IMR-90 (cell line): ENCODE measurements at regions not wholly inside any gene's neighbourhood (a gene's known extent, or its start where the extent isn't known, plus 50 kb on each side); places are given as distances from the start of the nearest gene placed in this dataset.

Experiments used
- ATAC-seq: fragments of 200-7000 bp; cut with Tn5 transposase; 2 replicates; pipeline ENCODE4 v1.9.1; 2020; ENCODE audit warnings: low read depth, mild to moderate bottlenecking, moderate library complexity
- BruUV-seq: library from RNA; stranded (reverse); fragments of 400-500 nt; replicated peaks from 2 replicates; lab custom pipeline; 2021; lab: Mats Ljungman, UMichigan
- CTCF ChIA-PET: fragments of 300-600 bp; formaldehyde crosslinking; extraction: SDS; loops from one replicate; lab custom pipeline; 2021; ENCODE audit warnings: antibody characterized with exemption; lab: Yijun Ruan, JAX
- POLR2A ChIA-PET: fragments of 300-600 bp; sonication (Branson Sonifier 250); formaldehyde crosslinking; loops from one replicate; lab custom pipeline; 2022; ENCODE audit warnings: antibody characterized with exemption; ENCODE audit not compliant: unreplicated experiment; lab: Charles Lee
- DNase-seq: peaks from one replicate; pipeline ENCODE4 v3.0.0; 2013
- H2AFZ ChIP-seq: replicated peaks from 2 replicates; pipeline ENCODE3; 2013; ENCODE audit warnings: low read length, mild to moderate bottlenecking; ENCODE audit not compliant: poor library complexity
- H2AK5ac ChIP-seq: 2 replicates; pipeline ENCODE4 v1.6.1; 2013; ENCODE audit warnings: low read depth, low read length, inconsistent platforms
- H2AK9ac ChIP-seq: replicated peaks from 2 replicates; pipeline ENCODE3; 2013; ENCODE audit warnings: mild to moderate bottlenecking, low read depth, low read length, moderate library complexity; ENCODE audit not compliant: poor library complexity
- H2BK120ac ChIP-seq: 2 replicates; pipeline ENCODE4 v1.6.1; 2013; ENCODE audit warnings: low read depth, low read length, inconsistent platforms
- H2BK15ac ChIP-seq: 3 replicates; pipeline ENCODE4 v1.6.1; 2013; ENCODE audit warnings: low read depth, low read length, inconsistent platforms
- H2BK20ac ChIP-seq: 2 replicates; pipeline ENCODE4 v1.6.1; 2013; ENCODE audit warnings: low read depth, mild to moderate bottlenecking, inconsistent platforms, low read length, moderate library complexity
- H2BK5ac ChIP-seq: 2 replicates; pipeline ENCODE4 v1.6.1; 2013; ENCODE audit warnings: mild to moderate bottlenecking, low read depth, low read length, inconsistent platforms; ENCODE audit not compliant: poor library complexity, severe bottlenecking
- H3K14ac ChIP-seq: replicated peaks from 2 replicates; pipeline ENCODE4 v1.6.1; 2013; ENCODE audit warnings: low read depth, low read length, inconsistent platforms
- H3K18ac ChIP-seq: 2 replicates; pipeline ENCODE4 v1.6.1; 2013; ENCODE audit warnings: low read depth, low read length, control low read depth
- H3K23ac ChIP-seq: 2 replicates; pipeline ENCODE4 v1.6.1; 2013; ENCODE audit warnings: low read depth, low read length, inconsistent platforms
- H3K27ac ChIP-seq: 2 replicates; pipeline ENCODE4 v1.5.1; 2013; ENCODE audit warnings: mild to moderate bottlenecking, control low read depth, low read length; ENCODE audit not compliant: insufficient read depth
- H3K27me3 ChIP-seq: 2 replicates; pipeline ENCODE4 v1.6.1; 2013; ENCODE audit warnings: low read length; ENCODE audit not compliant: control insufficient read depth, insufficient read depth
- H3K36me3 ChIP-seq: 2 replicates; pipeline ENCODE4 v1.6.1; 2013; ENCODE audit warnings: low read length, mixed read lengths; ENCODE audit not compliant: control insufficient read depth, insufficient read depth
- H3K4ac ChIP-seq: 2 replicates; pipeline ENCODE4 v1.6.1; 2013; ENCODE audit warnings: low read depth, low read length, inconsistent platforms
- H3K4me1 ChIP-seq: 2 replicates; pipeline ENCODE4 v1.6.1; 2013; ENCODE audit warnings: low read length, mixed read lengths; ENCODE audit not compliant: control insufficient read depth, insufficient read depth
- H3K4me2 ChIP-seq: 2 replicates; pipeline ENCODE4 v1.6.1; 2013; ENCODE audit warnings: low read depth, mild to moderate bottlenecking, control low read depth, low read length, moderate library complexity
- H3K4me3 ChIP-seq: 2 replicates; pipeline ENCODE4 v1.5.1; 2013; ENCODE audit warnings: low read depth, mild to moderate bottlenecking, control low read depth, low read length, moderate library complexity; ENCODE audit not compliant: insufficient read depth
- H3K56ac ChIP-seq: 2 replicates; pipeline ENCODE4 v1.6.1; 2013; ENCODE audit warnings: low read length, inconsistent platforms; ENCODE audit not compliant: insufficient read depth; ENCODE audit errors: extremely low read depth
- H3K79me1 ChIP-seq, 2 experiments: 2 replicates each; pipeline ENCODE4 v1.6.1; 2013; ENCODE audit warnings: low read length in 2 of 2, inconsistent platforms in 1 of 2, low read depth in 1 of 2
- H3K9ac ChIP-seq: 2 replicates; pipeline ENCODE4 v1.6.1; 2013; ENCODE audit warnings: low read depth, low read length, control low read depth
- H3K9me1 ChIP-seq: 2 replicates; pipeline ENCODE4 v1.6.1; 2013; ENCODE audit warnings: low read length, inconsistent platforms; ENCODE audit not compliant: insufficient read depth
- H3K9me3 ChIP-seq: 2 replicates; pipeline ENCODE4 v1.6.1; 2013; ENCODE audit warnings: low read length; ENCODE audit not compliant: control insufficient read depth, insufficient read depth
- H4K20me1 ChIP-seq: 2 replicates; pipeline ENCODE4 v1.6.1; 2013; ENCODE audit warnings: low read length, inconsistent platforms; ENCODE audit not compliant: insufficient read depth
- H4K5ac ChIP-seq: 2 replicates; pipeline ENCODE4 v1.6.1; 2013; ENCODE audit warnings: mild to moderate bottlenecking, low read depth, low read length, control low read depth
- H4K8ac ChIP-seq, 2 experiments: 2 replicates each; pipeline ENCODE4 v1.6.1; 2013; ENCODE audit warnings: low read depth in 2 of 2, low read length in 2 of 2, control low read depth in 1 of 2, inconsistent platforms in 1 of 2
- H4K91ac ChIP-seq: 2 replicates; pipeline ENCODE4 v1.6.1; 2013; ENCODE audit warnings: low read depth, low read length, inconsistent platforms; ENCODE audit not compliant: insufficient read depth
- BHLHE40 ChIP-seq: fragments of 150-350 bp; IDR thresholded peaks from 2 replicates; pipeline ENCODE4 v1.6.1; 2016; ENCODE audit warnings: mild to moderate bottlenecking, low read depth, low read length
- CEBPB ChIP-seq: IDR thresholded peaks from 2 replicates; pipeline ENCODE4 v1.6.1; 2012; ENCODE audit warnings: low read depth, low read length, improper control_type of control experiment
- CHD1 ChIP-seq: IDR thresholded peaks from 2 replicates; pipeline ENCODE4 v1.6.1; 2012; ENCODE audit warnings: low read depth, low read length, improper control_type of control experiment
- FOS ChIP-seq: fragments of 150-350 bp; IDR thresholded peaks from 2 replicates; pipeline ENCODE4 v1.6.1; 2016; ENCODE audit warnings: low read depth, low read length
- MAFK ChIP-seq: IDR thresholded peaks from 2 replicates; pipeline ENCODE4 v1.6.1; 2012; ENCODE audit warnings: low read depth, low read length, improper control_type of control experiment
- MAZ ChIP-seq: IDR thresholded peaks from 2 replicates; pipeline ENCODE4 v1.6.1; 2012; ENCODE audit warnings: low read depth, mild to moderate bottlenecking, low read length, improper control_type of control experiment, moderate library complexity, borderline replicate concordance
- MXI1 ChIP-seq: IDR thresholded peaks from 2 replicates; pipeline ENCODE4 v1.6.1; 2012; ENCODE audit warnings: low read depth, mild to moderate bottlenecking, low read length, moderate library complexity, borderline replicate concordance
- NFE2L2 ChIP-seq: fragments of 150-350 bp; IDR thresholded peaks from 2 replicates; pipeline ENCODE4 v1.6.1; 2016; ENCODE audit warnings: low read depth, mild to moderate bottlenecking, low read length
- POLR2A ChIP-seq: IDR thresholded peaks from 2 replicates; pipeline ENCODE4 v1.6.1; 2012; ENCODE audit warnings: mild to moderate bottlenecking, low read depth, low read length
- RAD21 ChIP-seq: IDR thresholded peaks from 2 replicates; pipeline ENCODE4 v1.6.1; 2012; ENCODE audit warnings: low read length, improper control_type of control experiment
- RCOR1 ChIP-seq: IDR thresholded peaks from 2 replicates; pipeline ENCODE4 v1.6.1; 2012; ENCODE audit warnings: mild to moderate bottlenecking, low read length, improper control_type of control experiment; ENCODE audit not compliant: insufficient replicate concordance
- RFX5 ChIP-seq: IDR thresholded peaks from 2 replicates; pipeline ENCODE4 v1.8.0; 2012; ENCODE audit warnings: low read depth, mild to moderate bottlenecking, low read length, moderate library complexity
- SMC3 ChIP-seq: fragments of 150-350 bp; IDR thresholded peaks from 2 replicates; pipeline ENCODE4 v1.6.1; 2016; ENCODE audit warnings: low read depth, mild to moderate bottlenecking, antibody characterized with exemption, low read length, moderate library complexity
- WGBS, 2 experiments: methylation state at CpG; one replicate each; pipeline versions ENCODE4 v1.1.5 to v1.1.7; 2013; ENCODE audit warnings: missing lambda C conversion rate in 2 of 2; ENCODE audit not compliant: insufficient read length in 1 of 2; ENCODE audit errors: extremely low coverage in 2 of 2; 5-methylcytosine and 5-hydroxymethylcytosine counted together
- dilution Hi-C: fragments of 300-500 bp; cut with HindIII; formaldehyde crosslinking; loops from one replicate; pipeline ENCODE4 v1.14.3; 2018; ENCODE audit warnings: low sequenced_read_pairs; ENCODE audit not compliant: unreplicated experiment
- in situ Hi-C: fragments of 300-500 bp; cut with MboI; formaldehyde crosslinking; loops from 3 replicates; pipeline ENCODE4 v1.14.3; 2019; ENCODE audit warnings: low sequenced_read_pairs, inconsistent platforms, mixed read lengths
- intact Hi-C: fragments of 100-400 bp; cut with micrococcal nuclease; formaldehyde crosslinking; loops from 2 replicates; pipeline ENCODE4 v1.10.0; 2022
- TF ChIP-seq, protein P1 (sequence below): fragments of 150-350 bp; IDR thresholded peaks from 2 replicates; pipeline ENCODE4 v1.6.1; 2017; ENCODE audit warnings: mild to moderate bottlenecking, antibody characterized with exemption, low read length, low read depth
- TF ChIP-seq, protein P2 (sequence below): fragments of 150-350 bp; IDR thresholded peaks from 2 replicates; pipeline ENCODE4 v1.6.1; 2016; ENCODE audit warnings: low read depth, mild to moderate bottlenecking, low read length, moderate library complexity, borderline replicate concordance
- TF ChIP-seq, protein P3 (sequence below): conservative IDR thresholded peaks from 2 replicates; pipeline ENCODE4 v1.5.1; 2012; ENCODE audit warnings: mild to moderate bottlenecking, low read depth, low read length, improper control_type of control experiment

DNA sequence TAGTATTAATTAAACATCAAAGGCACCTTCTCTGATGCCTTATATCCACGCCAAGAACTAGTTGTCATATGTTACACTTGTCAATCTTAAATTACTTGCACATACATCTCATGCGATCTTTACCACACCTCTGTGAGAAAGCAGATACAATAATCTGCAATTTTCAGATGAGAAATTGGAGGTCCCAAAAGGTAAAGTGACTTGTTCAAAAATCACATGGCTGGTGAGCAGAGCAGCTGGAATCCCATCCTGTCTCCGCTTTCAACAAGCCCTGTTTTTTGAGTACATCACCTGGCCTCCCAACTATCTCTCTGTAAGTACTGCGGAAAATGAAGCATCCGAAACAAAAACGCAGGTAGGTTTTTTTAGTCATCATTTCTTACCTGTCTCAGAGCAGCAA is 203.4 kb upstream of the FOXN3 start:
- Histone ChIP-seq H3K9me3 (no peaks in the 10 kb centered on the region), H3K79me1 (peaks cover 0 to 28% of the 10 kb centered on the region in 2 experiments; a peak in 2 of 4 replicates), H3K27ac (no peak overlapping the region), H3K4me1 (peaks cover 17% of the 10 kb centered on the region), H3K9ac (no peak overlapping the region), H3K56ac (no peak overlapping the region), H4K5ac (no peak overlapping the region), H2BK5ac (no peak overlapping the region), H2BK15ac (no peak overlapping the region), H3K4ac (no peak overlapping the region), H2BK120ac (no peak overlapping the region), H4K8ac (no peak overlapping the region), H3K36me3 (no peaks in the 10 kb centered on the region), H3K4me2 (no peak overlapping the region), H2AK5ac (no peak overlapping the region), H4K91ac (no peak overlapping the region), H2AK9ac (no peak overlapping the region), H3K14ac (no peak overlapping the region), H4K20me1 (no peaks in the 10 kb centered on the region), H2BK20ac (no peak overlapping the region), H2AFZ (no peak overlapping the region), H3K23ac (no peak overlapping the region), H3K4me3 (no peak overlapping the region), H3K9me1 (peaks cover 4% of the 10 kb centered on the region; the same call in 1 of the 2 replicates), H3K18ac (no peak overlapping the region), H3K27me3 (no peaks in the 10 kb centered on the region)
- WGBS, 2 experiments: 100% methylated on average over 1 of the region's 6 CpGs; no CpG with 5 or more reads in 1 of the 2 experiments
- POLR2A ChIA-PET: no interaction called here
- intact Hi-C loops (no loop called here), in situ Hi-C loops (no loop called here), dilution Hi-C loops (no loop called here)
- DNase-seq (no peak), ATAC-seq (no peak)
- CTCF ChIA-PET: no interaction called here
- no TSS peak for BruUV-seq
- TF ChIP-seq RFX5 (no peak), RCOR1 (no peak), FOS (no peak), MAFK (no peak), NFE2L2 (no peak), MXI1 (no peak), CHD1 (no peak), BHLHE40 (no peak), POLR2A (no peak), RAD21 (no peak), CEBPB (no peak), MAZ (no peak), SMC3 (no peak)
- TF ChIP-seq, protein P1, sequence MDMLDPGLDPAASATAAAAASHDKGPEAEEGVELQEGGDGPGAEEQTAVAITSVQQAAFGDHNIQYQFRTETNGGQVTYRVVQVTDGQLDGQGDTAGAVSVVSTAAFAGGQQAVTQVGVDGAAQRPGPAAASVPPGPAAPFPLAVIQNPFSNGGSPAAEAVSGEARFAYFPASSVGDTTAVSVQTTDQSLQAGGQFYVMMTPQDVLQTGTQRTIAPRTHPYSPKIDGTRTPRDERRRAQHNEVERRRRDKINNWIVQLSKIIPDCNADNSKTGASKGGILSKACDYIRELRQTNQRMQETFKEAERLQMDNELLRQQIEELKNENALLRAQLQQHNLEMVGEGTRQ: no peak
- TF ChIP-seq, protein P2, sequence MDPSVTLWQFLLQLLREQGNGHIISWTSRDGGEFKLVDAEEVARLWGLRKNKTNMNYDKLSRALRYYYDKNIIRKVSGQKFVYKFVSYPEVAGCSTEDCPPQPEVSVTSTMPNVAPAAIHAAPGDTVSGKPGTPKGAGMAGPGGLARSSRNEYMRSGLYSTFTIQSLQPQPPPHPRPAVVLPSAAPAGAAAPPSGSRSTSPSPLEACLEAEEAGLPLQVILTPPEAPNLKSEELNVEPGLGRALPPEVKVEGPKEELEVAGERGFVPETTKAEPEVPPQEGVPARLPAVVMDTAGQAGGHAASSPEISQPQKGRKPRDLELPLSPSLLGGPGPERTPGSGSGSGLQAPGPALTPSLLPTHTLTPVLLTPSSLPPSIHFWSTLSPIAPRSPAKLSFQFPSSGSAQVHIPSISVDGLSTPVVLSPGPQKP: no peak
- TF ChIP-seq, protein P3, sequence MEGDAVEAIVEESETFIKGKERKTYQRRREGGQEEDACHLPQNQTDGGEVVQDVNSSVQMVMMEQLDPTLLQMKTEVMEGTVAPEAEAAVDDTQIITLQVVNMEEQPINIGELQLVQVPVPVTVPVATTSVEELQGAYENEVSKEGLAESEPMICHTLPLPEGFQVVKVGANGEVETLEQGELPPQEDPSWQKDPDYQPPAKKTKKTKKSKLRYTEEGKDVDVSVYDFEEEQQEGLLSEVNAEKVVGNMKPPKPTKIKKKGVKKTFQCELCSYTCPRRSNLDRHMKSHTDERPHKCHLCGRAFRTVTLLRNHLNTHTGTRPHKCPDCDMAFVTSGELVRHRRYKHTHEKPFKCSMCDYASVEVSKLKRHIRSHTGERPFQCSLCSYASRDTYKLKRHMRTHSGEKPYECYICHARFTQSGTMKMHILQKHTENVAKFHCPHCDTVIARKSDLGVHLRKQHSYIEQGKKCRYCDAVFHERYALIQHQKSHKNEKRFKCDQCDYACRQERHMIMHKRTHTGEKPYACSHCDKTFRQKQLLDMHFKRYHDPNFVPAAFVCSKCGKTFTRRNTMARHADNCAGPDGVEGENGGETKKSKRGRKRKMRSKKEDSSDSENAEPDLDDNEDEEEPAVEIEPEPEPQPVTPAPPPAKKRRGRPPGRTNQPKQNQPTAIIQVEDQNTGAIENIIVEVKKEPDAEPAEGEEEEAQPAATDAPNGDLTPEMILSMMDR: no peak
